SW 1271 (cell line): ENCODE measurements at regions not wholly inside any gene's neighbourhood (a gene's known extent, or its start where the extent isn't known, plus 50 kb on each side); places are given as distances from the start of the nearest gene placed in this dataset.
A peak's percentile ranks its signal among the peaks of the same experiment; 100 is the strongest.
"Not testable (repeated sequence)": the region's sequence is repeated elsewhere in the genome, so short reads cannot be mapped to it uniquely, and the experiment has no call there.

Experiments
- DNase-seq, 2 experiments: peaks; one replicate each; lab custom pipeline; 2025; lab: John Stamatoyannopoulos, UW

DNA sequence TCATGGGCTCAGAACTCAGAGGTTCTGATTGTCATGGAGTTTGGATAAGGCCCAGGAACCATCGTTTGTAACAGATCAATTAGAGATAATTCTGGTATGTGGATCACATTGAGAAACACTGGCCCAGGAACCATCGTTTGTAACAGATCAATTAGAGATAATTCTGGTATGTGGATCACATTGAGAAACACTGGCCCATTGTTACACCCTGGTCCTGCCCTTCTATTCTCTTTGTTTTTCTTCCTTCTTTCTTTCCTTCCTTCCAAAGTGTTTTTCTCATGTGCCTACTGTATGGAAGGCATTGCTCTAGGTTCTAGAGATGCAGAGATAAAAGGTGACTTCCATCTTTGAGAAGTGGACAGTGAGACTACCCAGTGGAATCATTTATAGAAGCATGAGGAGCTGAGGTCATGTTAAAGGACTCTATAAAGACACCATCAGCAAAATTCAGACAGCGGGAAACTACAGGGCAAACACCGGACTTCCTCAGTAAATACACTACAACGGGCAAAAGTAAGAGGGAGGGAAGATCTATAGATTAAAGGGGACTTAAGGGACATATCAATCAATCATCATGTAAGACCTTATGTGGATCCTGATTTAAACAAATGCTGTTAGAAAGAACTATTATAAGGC, 153.8 kb downstream of the UNC5CL start:
- no peak for DNase-seq

DNA sequence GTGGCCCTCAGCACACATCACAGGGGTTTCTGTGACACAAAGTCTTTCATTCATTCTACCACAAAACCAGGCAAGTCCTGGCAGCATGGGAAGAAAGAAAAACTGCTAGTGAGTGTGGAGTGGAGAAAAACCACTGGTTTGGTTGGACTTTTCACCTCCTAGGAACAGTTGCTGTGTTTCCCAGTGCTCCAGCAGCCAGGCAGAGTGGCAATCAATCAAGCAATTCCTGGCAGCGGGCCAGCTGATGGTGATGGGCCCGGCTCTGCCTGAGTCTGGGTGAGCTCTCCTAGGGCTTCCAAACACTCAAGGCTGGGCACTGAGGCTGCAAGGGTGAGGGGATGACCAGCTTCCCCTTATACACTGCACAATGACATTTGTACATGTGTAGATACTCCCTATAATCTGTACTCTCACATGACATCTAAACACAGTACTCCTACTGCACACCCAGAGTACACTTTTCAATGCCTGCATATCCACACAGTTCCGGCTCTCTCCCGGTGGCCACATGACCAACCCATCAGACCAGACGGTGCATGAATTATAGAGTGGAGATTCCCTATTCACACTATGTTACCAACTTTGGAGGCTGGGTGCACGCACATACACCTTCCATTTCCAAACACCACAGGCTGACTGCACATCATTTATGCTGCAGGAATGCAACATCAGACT, 156.6 kb downstream of the UNC5CL start:
- no peak for DNase-seq

DNA sequence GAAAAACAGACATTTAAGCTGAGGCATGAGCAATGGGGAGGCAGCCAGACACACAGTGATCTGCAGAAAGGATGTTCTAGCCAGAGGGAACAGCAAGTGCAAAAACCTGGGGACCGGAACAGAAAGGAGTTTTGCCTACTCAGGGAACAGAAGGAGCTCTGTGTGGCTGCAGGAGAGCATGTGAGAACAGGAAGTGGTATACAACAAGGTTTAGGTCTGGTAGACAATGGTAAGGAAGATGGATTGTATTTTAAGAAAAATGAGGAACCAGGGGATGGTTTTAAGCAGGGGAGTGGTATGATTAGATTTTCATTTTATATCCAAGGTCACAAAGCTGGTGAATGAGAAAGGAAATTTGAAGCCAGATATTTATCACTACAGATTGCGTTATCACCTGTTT, 157.5 kb downstream of the UNC5CL start:
- DNase-seq: no peak

DNA sequence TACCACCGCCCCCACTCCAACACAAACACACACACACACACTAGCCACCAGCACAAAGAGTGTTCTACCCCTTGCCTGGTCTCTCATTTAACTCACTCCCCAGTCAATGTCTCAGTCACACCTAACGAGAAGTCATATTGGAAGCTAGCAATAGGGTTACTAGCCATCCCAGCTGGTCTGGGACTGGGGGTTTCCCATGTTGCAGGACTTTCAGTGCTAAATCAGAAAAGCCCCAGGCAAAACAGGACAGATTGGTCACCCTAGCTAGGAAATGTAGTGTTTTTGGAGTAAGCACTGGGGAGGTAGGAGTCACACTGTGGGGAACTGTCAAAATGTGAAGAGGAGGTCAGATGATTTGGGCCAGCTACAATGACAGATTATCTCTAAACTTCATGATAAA, 158.1 kb downstream of the UNC5CL start:
- no peak for DNase-seq

DNA sequence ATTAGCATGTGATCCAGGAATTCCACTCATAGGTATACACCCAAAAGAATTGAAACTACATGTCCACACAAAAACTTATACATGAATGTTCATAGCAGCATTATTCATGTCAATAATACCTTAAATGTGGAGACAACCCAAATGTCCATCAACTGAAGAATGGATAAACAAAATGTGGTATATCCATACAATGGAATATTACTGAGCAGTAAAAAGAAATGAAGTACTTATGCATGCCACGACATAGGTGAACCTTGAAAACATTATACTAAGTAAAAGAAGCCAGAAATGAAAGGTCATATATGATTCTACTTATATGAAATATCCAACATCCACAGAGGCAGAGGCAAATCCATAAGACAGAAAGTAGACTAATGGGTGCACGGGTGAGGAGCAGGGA, 159.9 kb downstream of the UNC5CL start:
- DNase-seq: no peak

DNA sequence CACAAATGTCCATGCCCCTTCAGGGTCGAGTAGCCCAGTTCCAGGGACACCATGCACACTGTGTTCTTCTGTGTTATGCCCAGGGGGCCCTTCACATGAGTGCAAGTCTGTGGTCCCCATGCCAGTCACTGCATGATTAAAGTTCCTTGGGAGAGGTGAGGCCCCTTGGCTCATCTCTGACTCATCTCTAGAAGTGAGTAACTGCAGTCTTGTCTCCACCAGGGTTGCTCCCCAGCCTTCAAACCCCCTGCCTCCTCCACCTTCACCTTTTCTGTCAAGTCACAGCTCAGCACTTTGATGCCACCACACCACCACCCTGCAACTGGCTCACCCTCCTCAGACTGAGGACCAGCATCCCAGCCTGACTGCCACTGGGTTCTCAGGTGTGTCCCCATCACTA, 161.7 kb downstream of the UNC5CL start:
- no peak for DNase-seq

DNA sequence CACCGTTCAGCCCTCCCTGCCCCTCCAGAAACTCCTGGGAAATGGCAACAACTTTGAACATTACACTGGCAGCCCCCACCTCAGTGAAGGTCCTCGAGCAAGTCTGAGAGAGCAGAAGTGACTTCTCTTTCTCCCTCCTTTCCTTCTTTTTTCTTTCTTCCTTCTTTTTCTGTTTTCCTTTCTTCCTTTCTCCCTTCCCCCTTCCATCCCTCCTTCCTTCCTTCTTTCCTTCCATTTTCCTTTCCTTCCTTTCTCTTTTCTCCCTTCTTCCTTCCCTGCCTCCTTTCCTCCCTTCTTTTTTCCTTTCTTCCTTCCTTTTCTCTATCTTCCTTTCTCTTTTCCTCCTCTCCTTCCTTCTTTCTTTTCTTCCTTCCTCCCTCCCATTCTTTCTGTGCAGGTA, 162.7 kb downstream of the UNC5CL start:
- DNase-seq: no peak

DNA sequence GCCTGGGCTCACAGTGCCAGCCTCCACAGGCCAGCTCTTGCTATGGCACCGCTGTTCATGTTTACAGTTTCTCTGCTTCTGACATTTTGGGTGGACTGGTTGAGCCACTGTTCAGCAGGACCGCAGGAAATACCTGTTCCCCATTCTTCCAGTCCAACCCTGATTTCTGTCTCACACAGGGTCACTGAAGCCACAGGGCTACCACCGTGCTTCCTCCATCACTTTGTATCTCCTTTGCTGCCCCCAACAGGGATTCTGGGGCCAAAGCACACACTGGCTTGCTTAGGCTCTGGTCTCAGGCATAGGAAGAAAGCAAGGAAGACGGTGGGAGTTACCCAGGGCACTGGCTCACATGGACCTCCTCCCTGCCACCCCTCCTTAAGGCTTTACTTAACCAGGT, 164.5 kb downstream of the UNC5CL start:
- peak in 1 of 2 experiments; percentile 17 for DNase-seq

DNA sequence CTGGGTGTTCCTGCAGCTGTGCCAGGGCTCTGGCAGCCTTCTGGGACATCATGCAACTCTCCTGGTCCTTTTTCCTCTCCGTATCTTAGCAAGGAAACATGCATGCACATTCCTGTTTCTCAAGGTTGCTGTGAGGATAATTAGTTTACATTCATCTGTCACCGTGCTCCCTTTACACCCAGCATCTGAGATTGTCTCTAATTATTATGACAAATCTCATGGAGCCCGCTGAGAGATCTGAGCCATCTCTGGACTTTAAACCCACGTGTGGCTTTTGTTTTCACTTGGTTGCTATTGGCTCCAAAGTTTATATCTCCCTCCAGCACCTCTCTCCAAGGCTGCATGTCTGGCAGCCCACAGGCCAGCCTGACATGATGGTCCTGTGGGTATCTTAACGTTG, 167.6 kb downstream of the UNC5CL start:
- no peak for DNase-seq

DNA sequence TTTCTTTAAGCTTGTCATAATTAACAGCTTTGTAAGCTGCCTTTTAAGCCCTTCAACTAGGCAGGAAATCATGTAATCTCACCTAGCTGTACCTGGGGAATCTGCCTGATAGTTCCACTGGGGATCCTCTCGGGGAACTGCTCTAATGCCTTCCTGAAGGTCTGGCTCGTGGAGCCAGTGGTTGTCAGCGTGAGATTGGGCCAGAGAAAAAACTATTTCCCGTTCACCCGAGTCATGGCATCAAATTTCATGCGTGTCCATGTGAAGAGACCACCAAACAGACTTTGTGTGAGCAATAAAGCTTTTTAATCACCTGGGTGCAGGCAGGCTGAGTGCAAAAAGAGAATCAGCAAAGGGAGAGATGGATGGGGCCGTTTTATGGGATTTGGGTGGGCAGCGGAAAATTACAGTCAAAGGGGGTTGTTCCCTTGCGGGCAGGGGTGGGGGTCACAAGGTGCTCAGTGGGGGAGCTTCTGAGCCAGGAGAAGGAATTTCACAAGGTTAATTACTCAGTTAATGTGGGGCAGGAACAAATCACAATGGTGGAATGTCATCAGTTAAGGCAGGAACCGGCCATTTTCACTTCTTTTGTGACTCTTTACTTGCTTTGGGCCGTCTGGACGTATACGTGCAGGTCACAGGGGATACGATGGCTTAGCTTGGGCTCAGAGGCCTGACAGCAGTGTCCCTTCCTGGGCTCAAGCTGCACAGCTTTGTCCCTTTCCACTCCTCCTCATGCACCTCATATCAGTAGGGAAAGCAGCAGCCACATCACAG, 170.7 kb downstream of the UNC5CL start:
- not testable (repeated sequence) for DNase-seq

DNA sequence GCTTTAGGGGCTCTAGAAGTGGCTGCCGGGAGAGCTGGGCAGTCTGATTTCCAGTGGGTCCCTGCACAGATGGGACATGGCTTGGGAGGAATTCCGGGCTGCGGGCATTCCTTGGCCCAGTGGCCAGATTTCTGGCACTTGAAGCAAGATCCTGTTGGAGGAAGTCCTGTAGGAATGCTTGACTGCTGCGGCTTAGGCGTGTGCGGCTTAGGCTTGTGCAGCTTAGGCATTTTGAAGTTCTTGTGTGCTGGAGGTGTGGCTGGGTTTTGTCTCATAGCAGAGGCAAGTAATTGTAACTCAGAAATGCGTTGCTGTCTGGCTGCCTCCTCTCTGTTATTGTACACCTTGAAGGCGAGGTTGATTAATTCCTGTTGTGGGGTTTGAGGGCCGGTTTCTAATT, 171.5 kb downstream of the UNC5CL start:
- not testable (repeated sequence) for DNase-seq

DNA sequence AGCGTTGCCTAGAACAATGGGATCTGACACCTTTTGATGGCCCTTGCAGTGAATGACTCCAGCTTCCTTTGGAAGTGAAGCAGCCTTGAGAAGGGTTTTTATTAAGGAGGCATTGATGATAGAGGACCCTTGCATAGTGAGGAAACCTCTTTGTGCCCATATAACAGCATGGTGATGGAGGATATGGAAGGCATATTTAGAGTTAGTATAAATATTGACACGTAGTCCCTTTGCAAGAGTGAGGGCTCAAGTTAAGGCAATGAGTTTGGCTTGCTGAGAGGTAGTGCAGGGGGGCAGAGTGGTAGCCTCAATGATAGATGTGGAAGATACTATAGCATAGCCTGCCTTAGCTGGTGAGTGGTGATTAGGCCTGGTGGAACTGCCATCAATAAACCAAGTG, 173.8 kb downstream of the UNC5CL start:
- not testable (repeated sequence) for DNase-seq

DNA sequence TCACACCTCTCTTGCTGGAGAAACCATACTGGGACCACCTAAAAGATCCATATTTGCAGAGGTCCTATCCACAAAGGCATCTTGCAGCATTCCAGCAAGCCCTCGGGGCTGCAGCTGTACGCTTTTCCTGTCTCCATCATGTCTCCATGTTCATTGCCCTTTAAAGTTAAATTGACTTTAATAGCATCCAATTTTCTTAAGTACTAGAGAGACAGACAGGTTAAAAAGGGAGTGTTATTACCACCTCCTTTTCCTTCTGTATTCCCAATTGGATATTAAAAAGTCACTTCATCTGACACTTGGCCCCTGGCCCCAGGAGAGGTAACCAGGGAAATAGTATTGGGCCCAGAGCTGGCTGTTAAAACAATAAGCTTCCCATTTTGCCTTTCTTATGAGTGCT, 178.6 kb downstream of the UNC5CL start:
- DNase-seq: no peak

DNA sequence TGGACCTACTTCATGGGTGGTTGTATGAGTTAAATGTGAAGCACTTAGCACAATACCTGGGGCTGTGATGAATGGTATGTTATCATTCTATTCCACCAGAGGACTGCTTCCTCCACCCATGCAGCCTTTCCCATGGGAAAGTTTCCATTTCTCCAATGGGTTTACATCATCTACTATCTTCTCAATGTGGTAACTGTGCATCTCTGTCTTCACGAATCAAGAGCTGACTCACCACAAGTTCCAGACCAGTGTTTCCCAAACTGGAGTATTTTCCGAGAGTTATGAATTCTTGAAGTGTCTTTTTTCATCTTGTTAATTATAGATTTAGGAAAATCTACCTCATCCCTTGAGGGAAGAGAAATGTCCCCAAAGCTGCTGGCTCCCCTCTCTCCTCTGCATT, 182.8 kb downstream of the UNC5CL start:
- no peak for DNase-seq

DNA sequence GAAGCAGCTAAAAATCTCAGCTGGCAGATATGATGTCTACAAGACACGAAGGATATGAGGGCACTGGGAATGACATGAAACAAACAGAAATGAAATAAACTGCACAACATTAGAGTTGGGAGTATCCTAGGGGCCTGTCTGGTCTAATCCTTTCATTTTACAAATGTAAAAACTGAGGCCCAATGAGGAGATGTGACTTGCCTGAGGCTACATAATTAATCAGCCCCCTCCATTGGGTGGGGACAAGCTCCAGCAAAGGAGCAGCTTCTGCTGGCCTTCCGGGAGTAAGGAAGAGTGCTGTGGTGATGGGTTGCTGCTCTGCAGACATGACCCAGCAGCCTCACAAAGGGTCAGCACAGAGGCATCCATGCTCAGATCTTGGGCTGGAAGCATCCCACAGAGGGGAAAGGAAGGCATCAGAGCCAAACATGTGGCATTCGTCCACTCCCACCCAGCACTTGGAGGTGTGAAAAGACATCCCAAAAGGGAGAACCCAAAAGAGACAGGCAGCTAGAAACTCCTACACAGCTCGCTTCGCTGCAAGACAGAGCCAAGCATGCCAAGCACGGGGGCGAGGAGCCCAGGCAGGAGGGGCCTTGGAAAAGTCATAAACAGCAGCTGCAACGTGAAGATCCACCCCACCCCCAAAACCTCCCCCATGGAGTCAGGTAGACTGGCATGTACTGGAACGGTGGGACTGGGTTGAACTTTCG, 183.7 kb downstream of the UNC5CL start:
- no peak for DNase-seq

DNA sequence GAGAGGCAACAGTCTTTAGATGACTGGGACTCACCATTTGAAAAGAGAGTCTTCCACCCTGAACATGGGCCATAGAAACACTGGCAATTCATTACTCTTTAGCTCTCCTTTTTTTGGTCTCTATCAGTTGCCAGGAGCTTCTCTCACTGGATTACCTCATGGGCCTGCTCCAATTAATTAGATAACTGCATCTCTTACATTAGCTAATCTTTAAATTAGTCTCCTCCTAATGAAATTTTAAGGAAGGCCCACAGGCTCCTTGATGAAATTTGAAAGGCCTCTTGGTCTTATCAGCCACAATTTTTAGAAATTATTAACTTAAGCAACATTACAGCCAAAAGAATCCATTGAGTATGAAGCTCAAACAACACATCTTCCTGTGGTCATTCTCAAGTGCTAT, 184.4 kb downstream of the UNC5CL start:
- no peak for DNase-seq

DNA sequence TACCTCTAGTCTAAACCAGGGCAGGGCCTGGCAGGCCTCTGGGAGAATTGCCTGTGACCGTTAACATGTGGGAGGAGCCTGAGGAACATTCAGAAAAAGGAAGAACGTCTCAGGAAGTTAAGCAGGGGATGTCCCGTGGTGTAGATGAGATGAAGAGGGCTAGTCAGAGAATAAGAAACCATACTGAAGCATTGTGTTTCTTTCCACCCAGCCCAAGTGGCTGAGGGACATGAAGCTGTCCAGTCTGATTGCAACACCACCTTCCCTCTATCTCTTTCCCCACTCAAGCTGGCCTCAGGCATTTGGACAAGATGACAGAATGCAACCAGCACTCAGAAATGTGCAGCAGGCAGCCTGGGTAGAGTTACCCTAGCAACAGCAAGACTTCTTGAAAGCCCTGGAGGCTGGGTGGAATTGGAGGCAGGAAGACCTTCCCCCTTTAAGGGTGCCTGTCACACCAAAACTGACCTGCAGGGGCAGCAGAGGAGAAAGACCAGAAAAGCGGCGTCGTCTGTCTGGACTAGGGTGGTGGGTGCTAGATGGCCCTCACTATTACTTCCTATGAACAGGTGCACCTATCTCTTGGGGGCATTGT, 186.1 kb downstream of the UNC5CL start:
- DNase-seq: no peak

DNA sequence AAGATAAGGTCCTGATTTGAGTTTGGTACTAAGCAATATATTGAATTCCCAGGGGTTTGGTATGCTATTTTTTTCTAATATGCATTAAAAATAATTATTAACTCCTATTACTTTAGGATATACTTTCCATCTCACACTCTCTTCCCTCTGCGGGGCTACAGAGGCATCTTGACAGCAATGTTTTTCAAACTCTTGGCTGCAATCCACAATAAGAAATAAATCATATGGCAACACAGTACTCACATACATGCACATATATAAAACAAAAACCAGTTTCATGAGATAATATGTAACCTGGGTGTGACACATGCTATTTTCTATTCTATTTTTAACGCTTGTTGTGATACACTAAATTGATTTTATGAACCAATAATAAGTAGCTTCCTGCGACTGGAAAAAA, 189.5 kb downstream of the UNC5CL start:
- DNase-seq: no peak

DNA sequence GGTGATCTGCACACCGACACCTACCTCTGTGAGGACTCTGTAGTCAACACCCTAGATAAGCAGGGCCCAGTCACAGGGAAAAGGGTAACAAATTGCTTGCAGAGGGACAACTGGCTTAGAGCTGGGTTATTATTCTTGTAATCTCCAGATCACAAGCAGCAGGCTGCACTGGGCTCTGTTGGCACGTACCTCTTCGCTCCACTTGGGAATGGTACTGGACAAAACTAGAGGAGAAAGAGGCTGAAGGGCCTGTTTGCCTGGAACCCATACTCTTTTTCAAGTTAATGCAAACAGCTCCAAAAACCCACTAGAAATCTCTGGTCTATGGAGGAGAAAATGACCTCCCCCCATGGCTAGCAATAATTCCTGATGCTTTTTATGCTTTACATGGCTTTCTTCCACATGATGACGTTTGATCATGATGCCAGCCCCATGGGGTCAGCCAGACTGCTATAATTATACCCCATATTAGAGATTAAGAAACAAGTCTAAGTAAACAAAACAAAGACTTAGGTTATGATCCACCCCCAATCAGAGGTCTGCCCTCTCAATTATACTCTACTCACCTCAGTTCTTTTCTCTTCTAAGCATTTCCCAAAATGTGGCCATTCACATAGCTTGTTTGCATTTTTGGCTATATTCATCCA, 190.0 kb downstream of the UNC5CL start:
- DNase-seq: no peak

DNA sequence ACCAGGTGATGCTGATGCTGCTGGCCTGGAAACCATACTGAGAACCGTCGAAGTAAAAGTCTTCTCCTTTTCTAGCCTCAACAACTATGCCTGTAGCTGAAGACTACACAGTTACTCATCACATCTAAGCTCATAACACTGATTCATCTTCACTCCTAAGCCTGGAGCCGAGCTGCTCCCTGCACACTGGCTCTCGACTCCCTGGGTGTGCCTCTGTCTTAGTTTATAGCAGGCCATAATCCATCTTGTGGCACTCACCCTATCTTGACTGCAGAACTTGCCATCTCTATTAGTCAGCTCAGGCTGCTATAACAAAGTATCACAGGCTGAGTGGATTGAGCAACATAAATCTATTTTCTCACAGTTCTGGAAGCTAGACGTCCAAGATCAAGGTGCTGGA, 191.0 kb downstream of the UNC5CL start:
- DNase-seq: no peak

DNA sequence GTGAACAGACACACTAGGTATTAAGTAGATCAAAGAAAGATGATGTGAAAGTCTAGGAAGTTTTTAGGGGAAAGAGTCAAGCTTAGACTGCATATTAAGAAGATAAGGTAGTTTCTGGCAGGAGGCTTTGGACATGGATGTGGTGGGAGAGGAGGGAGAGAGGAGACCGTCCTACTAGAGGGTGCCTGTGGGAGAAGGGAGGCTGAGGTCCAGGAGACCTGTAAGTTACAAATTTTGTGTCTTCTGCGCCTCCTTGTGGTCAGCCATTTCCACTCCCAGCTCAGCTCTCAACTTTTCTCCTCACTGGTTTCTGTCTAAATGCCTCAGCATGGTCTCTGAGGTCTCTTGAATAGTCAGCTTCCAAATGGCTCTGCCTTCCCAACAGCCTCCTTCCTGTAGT, 193.5 kb downstream of the UNC5CL start:
- DNase-seq: peak in 1 of 2 experiments; percentile 32

DNA sequence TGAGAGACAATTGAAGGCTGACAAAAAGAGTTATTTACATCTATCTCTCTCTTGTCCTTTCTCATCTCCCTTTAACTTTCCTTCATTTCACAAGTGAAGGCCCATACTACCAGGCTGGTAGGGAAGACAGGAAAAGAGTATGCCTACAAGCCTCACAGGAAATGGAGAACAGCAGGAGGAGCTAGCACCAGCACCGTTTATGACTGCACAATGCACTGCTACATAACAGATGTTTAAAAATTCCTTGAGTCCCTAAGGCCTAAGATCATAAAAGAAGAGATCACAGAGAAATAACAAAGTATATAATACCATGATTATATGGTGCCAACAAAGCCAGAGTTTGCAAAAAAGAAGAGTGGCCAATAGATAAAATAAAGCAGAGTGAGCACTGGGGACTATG, 194.8 kb downstream of the UNC5CL start:
- no peak for DNase-seq
